RPMI7951 (cell line): ENCODE measurements at regions not wholly inside any gene's neighbourhood (a gene's known extent, or its start where the extent isn't known, plus 50 kb on each side); places are given as distances from the start of the nearest gene placed in this dataset.

Experiments
- DNase-seq: peaks from one replicate; pipeline ENCODE4 v3.0.0-alpha.2; 2012; ENCODE audit warnings: low read depth

DNA sequence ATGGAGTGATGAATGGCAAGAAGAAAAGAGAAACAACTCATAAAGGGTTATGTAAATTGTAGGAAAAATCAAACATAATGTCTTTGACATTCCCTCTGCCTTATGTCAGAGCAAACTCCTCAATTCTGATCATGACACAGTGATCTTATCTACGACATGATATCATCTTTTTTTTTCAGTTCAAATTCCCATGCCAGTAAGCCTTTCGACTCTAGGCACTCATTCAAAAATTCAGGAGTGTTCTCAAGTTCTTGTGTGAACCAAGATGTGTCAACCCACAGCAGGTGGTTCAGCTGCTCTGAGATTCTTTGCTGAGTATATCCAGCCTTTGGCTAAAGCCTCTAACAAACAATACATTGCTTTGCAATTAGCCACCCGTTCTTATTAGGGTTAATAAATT, 97.1 kb upstream of the ESRRG start:
- DNase-seq, result no peak

DNA sequence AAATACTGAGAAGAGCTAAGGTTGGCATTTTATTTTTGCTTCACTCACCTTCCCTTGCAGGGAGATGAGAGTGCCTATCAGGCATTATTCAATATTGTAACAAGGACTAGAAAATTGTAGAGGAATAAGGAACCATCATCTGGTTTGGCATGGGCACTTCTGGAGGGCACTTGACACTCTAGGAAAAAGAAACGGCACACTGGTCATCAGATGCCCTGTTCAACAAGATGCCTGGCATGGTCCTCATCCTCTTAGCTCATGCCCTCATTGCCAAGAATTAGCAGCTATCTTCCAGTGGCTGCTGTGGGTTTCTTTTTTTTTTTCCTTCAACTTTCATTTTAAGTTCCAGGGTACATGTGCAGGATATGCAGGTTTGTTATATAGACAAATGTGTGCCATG, 95.1 kb upstream of the ESRRG start:
- DNase-seq, result no peak

DNA sequence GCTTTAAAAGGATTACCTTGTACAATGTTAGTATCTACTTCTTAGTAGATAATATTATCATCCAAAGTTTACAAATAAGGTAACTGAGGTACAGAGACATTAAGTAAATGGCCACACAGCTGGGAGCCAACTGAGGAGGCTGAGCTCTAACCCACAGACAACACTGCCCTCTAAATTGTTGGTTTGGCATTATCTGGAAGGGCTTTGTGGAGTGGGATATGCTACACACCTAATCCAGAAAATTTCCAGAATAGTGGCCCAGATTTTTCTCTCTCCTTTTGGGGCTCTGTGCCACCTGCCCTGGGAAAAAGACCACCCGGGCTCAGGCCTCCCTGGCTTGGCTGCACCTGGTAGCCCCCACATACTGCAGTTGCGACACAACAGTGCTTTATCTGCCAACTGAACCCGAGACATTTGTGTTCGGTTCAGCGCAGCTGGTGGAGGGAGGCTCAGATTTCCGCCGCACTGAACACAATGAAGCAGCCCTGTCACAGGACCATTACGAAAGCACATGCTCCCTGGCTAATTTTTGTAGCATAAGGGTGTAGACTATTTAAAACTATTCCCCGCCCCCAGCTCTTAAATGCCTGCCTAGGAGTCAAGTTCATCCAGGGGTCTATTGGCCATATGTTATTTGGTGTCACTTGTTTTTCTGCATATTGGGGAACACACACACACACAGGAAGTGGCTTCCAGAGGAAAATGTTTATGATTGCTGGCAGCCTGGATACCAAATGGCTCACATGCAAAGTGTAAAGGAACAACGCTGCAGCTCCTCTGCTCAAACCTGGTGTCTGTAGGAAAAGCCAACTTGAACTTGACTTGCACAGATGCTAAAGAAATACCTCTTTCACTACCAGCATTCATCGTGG, 92.3 kb upstream of the ESRRG start:
- DNase-seq, result no peak

DNA sequence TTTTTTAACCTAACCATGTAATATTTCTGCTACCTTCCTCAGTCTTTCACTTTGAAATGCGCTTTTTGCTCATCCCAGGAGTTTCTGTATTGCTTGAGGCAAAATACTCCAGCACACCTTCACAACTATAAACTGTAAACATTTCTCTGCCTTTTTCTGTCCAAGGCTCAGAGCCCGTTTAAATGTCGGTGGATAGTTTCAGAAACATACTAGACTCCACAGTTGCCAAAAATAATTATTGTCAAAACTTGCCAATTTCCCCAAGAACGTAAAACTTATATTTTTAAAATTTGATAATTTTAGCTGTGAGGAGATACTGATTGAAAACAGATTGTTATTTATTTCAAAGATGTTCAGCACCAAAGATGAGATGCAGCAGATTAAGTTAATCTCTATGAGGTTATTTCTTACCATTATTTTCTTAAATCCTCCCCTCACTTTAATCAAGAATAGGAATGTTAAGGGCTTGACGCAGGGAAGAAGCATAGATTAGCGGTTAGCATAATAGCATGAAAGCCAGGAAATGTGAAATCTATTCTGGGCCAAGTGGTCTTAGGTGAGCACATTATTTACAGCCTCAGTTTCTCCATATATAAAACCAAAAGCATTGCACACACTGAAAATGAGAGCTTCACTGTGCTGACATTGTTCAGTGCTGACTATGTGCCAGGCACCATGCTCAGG, 91.5 kb upstream of the ESRRG start:
- DNase-seq, result no peak

DNA sequence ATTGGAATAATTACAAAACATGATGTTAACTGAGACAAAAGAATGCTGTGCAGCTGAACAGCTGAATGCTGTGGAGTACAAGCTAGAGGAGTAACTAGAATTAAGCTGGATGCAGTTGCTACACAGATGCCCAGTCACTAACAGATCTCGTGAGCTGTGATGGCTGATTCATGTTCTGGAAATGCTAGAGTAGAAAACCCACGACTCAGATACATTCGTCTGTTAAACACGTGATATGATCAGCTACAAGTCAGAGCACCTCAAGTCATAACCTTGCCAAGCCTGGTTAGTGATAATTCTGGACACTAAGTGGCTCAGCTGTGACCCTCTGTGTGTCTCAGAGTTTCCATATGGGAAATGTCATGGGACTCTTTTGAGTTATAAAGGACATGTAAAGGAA, 89.7 kb upstream of the ESRRG start:
- DNase-seq, result no peak

DNA sequence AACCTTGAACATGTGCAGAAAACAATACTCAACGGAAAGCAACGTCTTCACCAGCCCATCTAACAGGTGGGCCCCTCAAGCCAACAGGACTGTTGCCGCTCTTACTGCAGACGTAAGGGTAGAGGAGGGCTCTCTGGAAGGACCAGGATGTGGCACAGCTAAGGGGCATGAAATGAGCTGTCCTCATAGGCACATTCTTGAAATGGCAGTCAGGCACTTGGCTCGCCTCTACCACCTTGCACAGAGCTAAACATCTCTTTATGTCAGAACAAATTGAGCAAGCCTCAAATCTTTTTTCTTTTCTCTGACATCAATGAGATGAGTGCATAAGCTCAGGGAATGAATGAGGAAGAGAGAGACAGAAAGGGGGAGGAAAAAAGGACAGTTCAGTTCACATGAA, 86.4 kb upstream of the ESRRG start:
- DNase-seq, result no peak

DNA sequence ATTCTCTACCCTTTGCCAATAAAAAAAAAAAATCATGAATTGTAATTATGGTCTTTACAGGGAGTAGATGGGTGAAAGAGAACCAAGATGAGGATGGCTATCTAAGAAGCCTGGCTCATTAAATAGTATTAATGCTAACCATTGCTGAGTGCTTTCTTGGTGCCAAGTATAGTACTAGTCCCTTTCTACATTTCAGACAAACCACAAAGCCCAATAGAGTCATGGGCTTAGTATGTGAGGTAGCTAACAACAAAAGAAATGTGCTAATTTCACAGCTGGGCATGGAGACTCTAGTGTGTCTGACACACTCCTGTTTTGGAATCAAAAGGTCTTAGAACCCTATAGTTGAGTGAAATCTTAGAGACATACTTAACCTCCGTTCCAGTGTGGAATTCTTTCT, 84.5 kb upstream of the ESRRG start:
- no peak for DNase-seq

DNA sequence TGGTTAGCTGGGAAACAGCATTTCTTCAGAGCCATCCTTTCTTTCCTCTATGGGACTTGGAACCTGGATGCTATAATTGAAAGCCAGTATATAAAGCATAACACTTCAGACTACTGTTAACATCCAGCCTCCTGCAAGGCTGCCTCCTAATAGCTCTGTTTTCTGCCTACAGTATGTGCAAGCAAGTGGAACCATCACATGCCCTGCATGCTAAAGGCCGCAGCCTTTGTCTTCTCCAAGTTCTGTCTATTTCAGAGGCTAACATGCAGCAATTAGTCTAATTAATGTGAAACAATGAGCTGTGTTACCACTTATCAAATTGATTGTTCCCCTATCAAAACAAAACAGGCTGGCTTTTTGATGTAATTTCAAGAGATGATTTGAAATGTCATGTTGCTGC, 82.7 kb upstream of the ESRRG start:
- no peak for DNase-seq

DNA sequence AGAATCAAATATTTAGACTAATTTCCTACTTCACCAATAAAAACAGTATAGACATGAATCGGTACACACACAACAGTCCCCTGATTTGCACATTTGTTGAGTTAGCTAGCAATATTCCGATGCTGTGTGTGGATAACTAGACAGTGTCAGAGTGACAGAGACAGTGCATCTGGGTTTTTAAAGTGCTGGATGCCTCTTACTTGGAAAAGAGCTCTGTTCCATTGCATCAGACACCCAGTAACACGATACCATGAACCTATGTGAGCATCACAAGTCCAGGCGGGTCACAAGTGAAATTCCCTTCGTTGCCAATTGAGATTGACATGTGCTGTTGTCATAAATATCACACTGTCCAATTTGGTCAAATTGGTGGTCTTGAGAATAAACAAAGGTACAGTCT, 82.0 kb upstream of the ESRRG start:
- no peak for DNase-seq

DNA sequence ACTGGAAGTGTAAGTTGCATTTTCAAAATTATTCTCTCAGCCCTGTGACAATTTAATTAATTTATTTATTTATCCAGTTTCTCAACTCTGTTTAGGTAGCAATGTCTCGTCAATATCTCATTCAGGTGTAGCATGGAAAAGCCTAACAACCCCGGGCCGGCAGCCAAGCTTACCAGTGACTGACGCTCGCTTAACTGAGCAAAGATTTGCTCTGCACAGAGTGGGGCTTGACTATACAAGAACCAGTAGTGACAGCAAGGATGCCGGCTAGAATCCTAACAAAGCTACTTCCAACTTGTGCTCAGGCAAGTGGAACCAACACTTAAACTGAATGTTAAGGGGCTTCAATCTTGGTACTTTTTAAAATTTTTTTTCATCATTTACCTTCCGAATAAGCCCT, 80.9 kb upstream of the ESRRG start:
- no peak for DNase-seq

DNA sequence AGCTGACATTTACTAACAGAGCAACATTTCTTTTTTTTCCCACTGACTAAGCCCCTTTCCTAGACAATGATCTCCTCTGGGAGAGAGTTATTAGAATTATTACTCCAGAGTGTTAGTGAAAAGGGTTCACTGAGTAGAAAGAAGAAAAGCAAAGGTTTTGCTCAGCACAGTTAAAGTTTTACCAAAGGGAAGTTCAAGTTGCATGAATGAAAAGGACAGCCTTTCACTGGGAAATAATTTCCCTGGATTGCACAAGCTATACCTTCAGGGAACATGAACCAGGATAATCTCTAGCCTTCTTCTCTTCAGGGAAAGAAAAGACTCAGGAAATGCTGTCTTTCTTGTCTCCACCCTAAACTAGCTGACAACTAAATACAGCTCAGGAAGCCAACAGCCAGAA, 71.4 kb upstream of the ESRRG start:
- no peak for DNase-seq

DNA sequence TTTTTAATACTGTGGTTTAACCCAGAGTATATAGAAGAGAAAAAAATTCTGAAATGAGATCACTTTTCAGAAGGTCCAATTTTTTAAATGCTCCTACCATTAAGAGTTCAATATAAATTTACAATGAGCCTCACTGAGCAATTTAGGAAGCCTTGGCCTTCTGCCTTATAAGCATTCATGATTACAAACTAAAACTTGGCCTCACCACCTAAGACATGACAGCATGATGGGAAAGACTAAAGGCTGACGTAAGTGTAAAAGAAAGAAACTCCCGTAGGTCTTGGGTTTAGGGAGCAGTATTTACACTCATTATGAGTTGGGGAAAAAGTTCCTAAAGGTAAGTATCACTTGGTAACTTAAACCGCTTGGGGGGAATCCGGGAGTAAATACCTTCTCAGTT, 70.7 kb upstream of the ESRRG start:
- DNase-seq, result no peak

DNA sequence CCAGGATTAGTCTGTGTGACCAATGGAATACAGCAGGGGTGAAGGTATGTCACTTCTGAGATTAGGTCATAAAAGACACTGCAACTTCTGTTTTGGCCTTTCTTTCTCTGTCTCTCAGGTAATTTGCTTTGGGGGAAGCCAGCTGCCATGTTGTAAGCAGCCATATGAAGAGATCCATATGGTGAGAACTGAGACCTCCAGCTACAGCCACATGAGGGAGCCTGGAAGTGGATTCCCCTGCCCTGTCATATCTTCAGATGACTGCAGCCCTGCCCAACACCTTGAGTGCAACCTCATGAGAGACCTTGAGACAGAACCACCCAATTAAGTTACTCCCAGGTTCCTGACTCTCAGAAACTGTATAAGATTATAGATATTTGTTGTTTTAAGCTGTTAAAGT, 70.1 kb upstream of the ESRRG start:
- DNase-seq, result no peak

DNA sequence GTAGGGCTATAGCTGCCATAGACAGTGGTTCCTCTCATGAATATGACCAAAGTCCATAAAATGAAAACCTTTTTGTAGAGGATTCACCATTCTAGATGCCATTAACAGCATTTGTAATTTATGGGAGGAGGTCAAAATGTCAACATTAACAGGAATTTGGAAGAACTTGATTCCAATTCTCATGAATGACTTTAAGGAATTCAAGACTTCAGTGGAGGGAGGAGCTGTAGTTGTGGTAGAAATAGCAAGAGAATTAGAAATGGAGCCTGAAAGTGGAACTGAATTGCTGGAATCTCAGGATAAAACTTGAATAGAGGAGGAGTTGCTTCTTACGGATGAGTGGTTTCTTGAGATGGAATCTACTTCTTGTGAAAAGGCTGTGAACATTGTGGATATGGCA, 65.4 kb upstream of the ESRRG start:
- no peak for DNase-seq

DNA sequence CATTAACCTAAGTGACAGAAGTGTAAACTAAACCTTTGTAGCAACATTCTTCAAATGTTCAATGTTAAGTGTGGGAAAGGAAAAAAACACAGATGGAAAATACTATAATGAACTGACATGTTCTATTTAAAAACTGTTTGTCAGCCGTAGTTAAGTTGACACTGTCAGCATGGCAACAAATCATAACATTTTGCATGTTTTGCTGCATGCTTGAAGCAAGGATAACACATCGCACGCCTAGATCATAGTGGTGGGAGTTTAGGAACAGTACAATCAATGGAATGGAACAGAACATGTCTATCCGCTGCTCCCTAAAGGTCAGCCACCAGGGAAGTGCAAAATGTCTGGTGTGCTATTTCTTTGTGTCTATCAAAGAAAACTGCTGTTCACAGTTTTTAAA, 62.5 kb upstream of the ESRRG start:
- DNase-seq, result no peak

DNA sequence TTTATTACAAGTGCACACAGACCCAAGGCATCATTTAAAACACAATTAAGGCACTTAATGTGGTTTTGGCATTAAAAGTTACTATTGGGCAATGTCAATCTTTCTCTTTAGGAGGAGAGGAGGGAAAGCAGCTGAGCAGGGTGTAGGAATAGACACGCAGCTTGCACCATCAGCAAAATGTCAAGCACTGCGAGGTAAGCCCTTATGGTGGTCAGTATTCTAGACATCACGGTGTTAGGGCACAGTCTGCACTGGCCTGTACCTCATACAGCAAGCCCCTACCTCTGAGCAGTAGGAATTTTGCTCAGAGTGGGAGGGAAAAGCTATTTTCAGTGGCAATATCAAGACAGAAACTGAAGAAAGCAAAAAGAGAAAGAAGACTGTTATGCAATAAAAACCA, 62.0 kb upstream of the ESRRG start:
- DNase-seq, result no peak

DNA sequence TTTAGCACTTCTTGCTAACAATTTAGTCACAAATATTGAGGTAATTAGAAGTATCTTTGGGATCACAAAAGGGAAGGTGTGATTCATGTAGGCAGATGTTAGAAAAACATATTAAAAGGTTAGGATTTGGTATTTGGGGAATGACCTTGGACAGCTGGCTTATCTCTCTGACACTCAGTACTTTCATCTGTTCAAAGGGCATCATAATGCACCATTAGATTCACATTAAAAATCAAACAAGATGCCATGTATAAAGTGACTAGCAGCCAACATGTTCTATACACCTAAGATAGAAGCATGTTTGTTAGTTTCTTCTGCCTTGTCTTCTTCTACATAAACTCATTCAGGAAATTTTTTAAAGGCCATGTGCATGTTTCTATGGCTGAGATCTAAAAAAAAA, 56.5 kb upstream of the ESRRG start:
- no peak for DNase-seq

DNA sequence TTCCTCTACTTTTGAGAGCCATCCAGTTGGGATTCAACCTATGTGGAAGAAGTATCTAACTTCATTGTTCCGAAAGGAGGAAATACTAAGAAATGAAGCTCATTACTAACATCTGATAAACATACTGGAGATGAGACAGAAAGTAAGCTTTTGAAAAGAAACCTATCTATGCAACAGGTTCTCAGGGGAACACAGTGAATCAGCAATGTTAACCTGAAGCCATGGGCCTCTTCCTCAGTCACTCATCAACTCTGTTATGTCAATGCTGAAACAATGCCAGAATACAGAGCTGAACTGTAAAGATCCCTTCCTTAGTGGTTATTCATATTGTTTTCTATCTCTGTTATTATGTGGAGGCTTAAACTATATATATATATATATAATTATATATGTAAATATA, 55.5 kb upstream of the ESRRG start:
- no peak for DNase-seq

DNA sequence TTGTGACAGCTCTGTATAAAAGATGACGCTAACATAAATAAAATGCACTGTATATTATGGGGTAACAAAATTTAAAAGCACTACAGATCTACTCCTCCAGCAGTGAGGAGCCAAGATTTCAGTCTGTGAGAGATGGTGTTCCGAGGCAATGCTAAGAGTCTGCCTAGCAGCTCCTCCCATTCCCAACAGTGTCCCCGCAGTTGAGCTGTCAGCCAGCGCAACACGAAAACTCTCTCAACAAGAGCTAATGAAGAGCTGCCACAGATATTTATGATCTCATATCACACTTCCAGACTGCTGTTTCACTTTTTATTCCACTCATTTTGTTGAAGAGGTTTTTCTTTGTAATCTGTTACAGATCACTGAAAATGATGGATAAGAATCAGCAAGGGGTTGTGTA, 53.9 kb upstream of the ESRRG start:
- no peak for DNase-seq
